ENCODE measurements at regions not wholly inside any gene's neighbourhood (a gene's known extent, or its start where the extent isn't known, plus 50 kb on each side); places are given as distances from the start of the nearest gene placed in this dataset.

DNA sequence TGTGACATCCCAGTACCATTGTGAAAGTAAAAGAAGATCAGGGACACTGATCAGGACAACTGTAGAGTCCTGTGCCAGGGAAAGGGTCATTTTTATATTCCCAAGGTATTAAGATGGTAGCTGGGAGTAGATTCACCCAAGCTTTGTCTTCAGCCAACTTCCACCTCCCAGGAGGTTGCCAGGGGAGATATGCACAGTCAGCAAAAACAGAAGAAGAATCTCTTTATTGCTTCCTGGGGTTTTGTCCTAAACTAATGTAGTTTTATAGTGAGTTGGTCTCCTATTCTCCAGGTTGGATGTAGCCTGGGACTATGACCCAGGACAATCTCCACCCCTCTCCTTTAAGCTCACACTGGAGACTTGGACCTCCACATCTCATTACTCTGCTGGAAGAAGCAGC, 139.2 kb downstream of the RAMP3 start:
- H4K20me1 ChIP-seq (replicated peaks; ENCODE audit: insufficient read depth): no peaks in the 10 kb centered on the region
- H3K9me3 Mint-ChIP-seq: no peaks in the 10 kb centered on the region; the same call in 1 of the 3 replicates
- H3K27me3 ChIP-seq (ENCODE audit: insufficient read depth): no peaks in the 10 kb centered on the region
- H3K4me1 Mint-ChIP-seq: no peaks in the 10 kb centered on the region
- DNase-seq (ENCODE audit: low spot score) (no peak), ATAC-seq (no peak)
- H3K27ac Mint-ChIP-seq: no peak overlapping the region
- H3K36me3 ChIP-seq (ENCODE audit: insufficient read depth): no peaks in the 10 kb centered on the region
- H3K36me3 Mint-ChIP-seq (ENCODE audit: low read depth): no peaks in the 10 kb centered on the region
- no peaks in the 10 kb centered on the region for H3K79me2 ChIP-seq (replicated peaks; ENCODE audit: insufficient read depth)
- no peak overlapping the region for H3K27ac ChIP-seq (ENCODE audit: low read depth)
- TF ChIP-seq ZNF114 (CRISPR knock-in tag; IDR thresholded peaks at IDR 0.05) (no peak), NANOG (IDR thresholded peaks at IDR 0.05; ENCODE audit: borderline replicate concordance) (no peak), EZH2 (IDR thresholded peaks at IDR 0.05; ENCODE audit: low read depth, unreplicated experiment) (no peak), STAT1 (IDR thresholded peaks at IDR 0.05; ENCODE audit: unreplicated experiment) (no peak), EZH2phosphoT487 (IDR thresholded peaks at IDR 0.05; ENCODE audit: unreplicated experiment) (no peak), CREB1 (CRISPR knock-in tag; IDR thresholded peaks at IDR 0.05; ENCODE audit: low read depth) (no peak), JUNB (IDR thresholded peaks at IDR 0.05; ENCODE audit: unreplicated experiment) (no peak), ZNF331 (CRISPR knock-in tag; IDR thresholded peaks at IDR 0.05; ENCODE audit: low read depth) (no peak), POLR2AphosphoS5 (IDR thresholded peaks at IDR 0.05; ENCODE audit: low read depth) (no peak)
- TF ChIP-seq, protein P1, sequence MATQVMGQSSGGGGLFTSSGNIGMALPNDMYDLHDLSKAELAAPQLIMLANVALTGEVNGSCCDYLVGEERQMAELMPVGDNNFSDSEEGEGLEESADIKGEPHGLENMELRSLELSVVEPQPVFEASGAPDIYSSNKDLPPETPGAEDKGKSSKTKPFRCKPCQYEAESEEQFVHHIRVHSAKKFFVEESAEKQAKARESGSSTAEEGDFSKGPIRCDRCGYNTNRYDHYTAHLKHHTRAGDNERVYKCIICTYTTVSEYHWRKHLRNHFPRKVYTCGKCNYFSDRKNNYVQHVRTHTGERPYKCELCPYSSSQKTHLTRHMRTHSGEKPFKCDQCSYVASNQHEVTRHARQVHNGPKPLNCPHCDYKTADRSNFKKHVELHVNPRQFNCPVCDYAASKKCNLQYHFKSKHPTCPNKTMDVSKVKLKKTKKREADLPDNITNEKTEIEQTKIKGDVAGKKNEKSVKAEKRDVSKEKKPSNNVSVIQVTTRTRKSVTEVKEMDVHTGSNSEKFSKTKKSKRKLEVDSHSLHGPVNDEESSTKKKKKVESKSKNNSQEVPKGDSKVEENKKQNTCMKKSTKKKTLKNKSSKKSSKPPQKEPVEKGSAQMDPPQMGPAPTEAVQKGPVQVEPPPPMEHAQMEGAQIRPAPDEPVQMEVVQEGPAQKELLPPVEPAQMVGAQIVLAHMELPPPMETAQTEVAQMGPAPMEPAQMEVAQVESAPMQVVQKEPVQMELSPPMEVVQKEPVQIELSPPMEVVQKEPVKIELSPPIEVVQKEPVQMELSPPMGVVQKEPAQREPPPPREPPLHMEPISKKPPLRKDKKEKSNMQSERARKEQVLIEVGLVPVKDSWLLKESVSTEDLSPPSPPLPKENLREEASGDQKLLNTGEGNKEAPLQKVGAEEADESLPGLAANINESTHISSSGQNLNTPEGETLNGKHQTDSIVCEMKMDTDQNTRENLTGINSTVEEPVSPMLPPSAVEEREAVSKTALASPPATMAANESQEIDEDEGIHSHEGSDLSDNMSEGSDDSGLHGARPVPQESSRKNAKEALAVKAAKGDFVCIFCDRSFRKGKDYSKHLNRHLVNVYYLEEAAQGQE (IDR thresholded peaks at IDR 0.05; ENCODE audit: unreplicated experiment): no peak
- TF ChIP-seq, protein P2, sequence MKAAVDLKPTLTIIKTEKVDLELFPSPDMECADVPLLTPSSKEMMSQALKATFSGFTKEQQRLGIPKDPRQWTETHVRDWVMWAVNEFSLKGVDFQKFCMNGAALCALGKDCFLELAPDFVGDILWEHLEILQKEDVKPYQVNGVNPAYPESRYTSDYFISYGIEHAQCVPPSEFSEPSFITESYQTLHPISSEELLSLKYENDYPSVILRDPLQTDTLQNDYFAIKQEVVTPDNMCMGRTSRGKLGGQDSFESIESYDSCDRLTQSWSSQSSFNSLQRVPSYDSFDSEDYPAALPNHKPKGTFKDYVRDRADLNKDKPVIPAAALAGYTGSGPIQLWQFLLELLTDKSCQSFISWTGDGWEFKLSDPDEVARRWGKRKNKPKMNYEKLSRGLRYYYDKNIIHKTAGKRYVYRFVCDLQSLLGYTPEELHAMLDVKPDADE (IDR thresholded peaks at IDR 0.05): no peak
- TF ChIP-seq, protein P3, sequence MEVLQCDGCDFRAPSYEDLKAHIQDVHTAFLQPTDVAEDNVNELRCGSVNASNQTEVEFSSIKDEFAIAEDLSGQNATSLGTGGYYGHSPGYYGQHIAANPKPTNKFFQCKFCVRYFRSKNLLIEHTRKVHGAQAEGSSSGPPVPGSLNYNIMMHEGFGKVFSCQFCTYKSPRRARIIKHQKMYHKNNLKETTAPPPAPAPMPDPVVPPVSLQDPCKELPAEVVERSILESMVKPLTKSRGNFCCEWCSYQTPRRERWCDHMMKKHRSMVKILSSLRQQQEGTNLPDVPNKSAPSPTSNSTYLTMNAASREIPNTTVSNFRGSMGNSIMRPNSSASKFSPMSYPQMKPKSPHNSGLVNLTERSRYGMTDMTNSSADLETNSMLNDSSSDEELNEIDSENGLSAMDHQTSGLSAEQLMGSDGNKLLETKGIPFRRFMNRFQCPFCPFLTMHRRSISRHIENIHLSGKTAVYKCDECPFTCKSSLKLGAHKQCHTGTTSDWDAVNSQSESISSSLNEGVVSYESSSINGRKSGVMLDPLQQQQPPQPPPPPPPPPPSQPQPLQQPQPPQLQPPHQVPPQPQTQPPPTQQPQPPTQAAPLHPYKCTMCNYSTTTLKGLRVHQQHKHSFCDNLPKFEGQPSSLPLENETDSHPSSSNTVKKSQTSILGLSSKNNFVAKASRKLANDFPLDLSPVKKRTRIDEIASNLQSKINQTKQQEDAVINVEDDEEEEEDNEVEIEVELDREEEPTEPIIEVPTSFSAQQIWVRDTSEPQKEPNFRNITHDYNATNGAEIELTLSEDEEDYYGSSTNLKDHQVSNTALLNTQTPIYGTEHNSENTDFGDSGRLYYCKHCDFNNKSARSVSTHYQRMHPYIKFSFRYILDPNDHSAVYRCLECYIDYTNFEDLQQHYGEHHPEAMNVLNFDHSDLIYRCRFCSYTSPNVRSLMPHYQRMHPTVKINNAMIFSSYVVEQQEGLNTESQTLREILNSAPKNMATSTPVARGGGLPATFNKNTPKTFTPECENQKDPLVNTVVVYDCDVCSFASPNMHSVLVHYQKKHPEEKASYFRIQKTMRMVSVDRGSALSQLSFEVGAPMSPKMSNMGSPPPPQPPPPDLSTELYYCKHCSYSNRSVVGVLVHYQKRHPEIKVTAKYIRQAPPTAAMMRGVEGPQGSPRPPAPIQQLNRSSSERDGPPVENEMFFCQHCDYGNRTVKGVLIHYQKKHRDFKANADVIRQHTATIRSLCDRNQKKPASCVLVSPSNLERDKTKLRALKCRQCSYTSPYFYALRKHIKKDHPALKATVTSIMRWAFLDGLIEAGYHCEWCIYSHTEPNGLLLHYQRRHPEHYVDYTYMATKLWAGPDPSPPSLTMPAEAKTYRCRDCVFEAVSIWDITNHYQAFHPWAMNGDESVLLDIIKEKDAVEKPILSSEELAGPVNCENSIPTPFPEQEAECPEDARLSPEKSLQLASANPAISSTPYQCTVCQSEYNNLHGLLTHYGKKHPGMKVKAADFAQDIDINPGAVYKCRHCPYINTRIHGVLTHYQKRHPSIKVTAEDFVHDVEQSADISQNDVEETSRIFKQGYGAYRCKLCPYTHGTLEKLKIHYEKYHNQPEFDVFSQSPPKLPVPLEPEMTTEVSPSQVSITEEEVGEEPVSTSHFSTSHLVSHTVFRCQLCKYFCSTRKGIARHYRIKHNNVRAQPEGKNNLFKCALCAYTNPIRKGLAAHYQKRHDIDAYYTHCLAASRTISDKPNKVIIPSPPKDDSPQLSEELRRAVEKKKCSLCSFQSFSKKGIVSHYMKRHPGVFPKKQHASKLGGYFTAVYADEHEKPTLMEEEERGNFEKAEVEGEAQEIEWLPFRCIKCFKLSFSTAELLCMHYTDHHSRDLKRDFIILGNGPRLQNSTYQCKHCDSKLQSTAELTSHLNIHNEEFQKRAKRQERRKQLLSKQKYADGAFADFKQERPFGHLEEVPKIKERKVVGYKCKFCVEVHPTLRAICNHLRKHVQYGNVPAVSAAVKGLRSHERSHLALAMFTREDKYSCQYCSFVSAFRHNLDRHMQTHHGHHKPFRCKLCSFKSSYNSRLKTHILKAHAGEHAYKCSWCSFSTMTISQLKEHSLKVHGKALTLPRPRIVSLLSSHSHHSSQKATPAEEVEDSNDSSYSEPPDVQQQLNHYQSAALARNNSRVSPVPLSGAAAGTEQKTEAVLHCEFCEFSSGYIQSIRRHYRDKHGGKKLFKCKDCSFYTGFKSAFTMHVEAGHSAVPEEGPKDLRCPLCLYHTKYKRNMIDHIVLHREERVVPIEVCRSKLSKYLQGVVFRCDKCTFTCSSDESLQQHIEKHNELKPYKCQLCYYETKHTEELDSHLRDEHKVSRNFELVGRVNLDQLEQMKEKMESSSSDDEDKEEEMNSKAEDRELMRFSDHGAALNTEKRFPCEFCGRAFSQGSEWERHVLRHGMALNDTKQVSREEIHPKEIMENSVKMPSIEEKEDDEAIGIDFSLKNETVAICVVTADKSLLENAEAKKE (CRISPR knock-in tag; IDR thresholded peaks at IDR 0.05): no peak
- TF ChIP-seq, protein P4, sequence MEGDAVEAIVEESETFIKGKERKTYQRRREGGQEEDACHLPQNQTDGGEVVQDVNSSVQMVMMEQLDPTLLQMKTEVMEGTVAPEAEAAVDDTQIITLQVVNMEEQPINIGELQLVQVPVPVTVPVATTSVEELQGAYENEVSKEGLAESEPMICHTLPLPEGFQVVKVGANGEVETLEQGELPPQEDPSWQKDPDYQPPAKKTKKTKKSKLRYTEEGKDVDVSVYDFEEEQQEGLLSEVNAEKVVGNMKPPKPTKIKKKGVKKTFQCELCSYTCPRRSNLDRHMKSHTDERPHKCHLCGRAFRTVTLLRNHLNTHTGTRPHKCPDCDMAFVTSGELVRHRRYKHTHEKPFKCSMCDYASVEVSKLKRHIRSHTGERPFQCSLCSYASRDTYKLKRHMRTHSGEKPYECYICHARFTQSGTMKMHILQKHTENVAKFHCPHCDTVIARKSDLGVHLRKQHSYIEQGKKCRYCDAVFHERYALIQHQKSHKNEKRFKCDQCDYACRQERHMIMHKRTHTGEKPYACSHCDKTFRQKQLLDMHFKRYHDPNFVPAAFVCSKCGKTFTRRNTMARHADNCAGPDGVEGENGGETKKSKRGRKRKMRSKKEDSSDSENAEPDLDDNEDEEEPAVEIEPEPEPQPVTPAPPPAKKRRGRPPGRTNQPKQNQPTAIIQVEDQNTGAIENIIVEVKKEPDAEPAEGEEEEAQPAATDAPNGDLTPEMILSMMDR (conservative IDR thresholded peaks at IDR 0.05; ENCODE audit: low read depth in 2 of 2): no peak
- H3K4me1 ChIP-seq (ENCODE audit: insufficient read depth): no peaks in the 10 kb centered on the region
- H3K4me2 ChIP-seq: no peak overlapping the region
- no peaks in the 10 kb centered on the region for H3F3A ChIP-seq (replicated peaks; ENCODE audit: low read depth)
- H2AFZ ChIP-seq: no peak overlapping the region
- no peak overlapping the region for H3K4me3 ChIP-seq
- H3K27me3 Mint-ChIP-seq (ENCODE audit: insufficient read depth, low read depth, poor library complexity): peaks cover 3% of the 10 kb centered on the region
- no peaks in the 10 kb centered on the region; the same call in 1 of the 2 replicates for H3K9me2 ChIP-seq (ENCODE audit: insufficient read depth)
- H3K4me3 Mint-ChIP-seq: no peak overlapping the region

Measured in GM23338 (cell line).